Adrenal gland (tissue), 5 donors: ENCODE measurements at regions not wholly inside any gene's neighbourhood (a gene's known extent, or its start where the extent isn't known, plus 50 kb on each side); places are given as distances from the start of the nearest gene placed in this dataset.

Source experiments
- POLR2A ChIP-seq, 2 donors: fragments of 450-650 bp; IDR thresholded peaks; one replicate each; pipeline ENCODE4 v1.6.1; 2017; ENCODE audit warnings: antibody characterized with exemption in 2 of 2, mild to moderate bottlenecking in 2 of 2, moderate library complexity in 1 of 2
- TF ChIP-seq, protein P1 (sequence below), 6 experiments: fragments of 450-650 bp in 4 of 6; fragments of 200-600 bp in 2 of 6; sonication (generic) in 1 of 6; IDR thresholded peaks; 1 replicate in 5 of 6; 2 replicates in 1 of 6; pipeline versions ENCODE4 v1.5.1 to v1.8.0; 2016 to 2021; ENCODE audit warnings: antibody characterized with exemption in 6 of 6, mild to moderate bottlenecking in 2 of 6, moderate library complexity in 1 of 6
- donor health status: DM: no; HTN: no; CAD: no.

DNA sequence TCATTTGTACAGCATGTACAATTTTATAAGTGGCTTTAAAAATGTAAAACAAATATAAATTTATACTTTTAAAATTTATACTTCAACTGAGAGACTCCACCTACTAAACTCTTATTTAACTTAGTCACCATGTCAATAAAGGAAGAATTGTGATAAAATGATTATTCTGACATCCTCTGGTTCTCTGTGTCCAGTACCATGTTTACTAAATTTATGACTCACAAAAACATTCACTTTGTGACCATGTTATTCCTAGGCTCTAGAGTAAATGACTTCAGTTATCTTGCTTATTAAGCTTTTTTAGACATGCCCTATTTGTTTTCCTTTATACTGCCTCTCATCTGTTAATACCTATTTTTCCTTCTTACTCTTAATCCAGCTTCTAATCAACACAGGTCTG, 959.6 kb upstream of the SLC39A10 start:
- TF ChIP-seq POLR2A (IDR thresholded peaks at IDR 0.05): no peak
- TF ChIP-seq, protein P1, sequence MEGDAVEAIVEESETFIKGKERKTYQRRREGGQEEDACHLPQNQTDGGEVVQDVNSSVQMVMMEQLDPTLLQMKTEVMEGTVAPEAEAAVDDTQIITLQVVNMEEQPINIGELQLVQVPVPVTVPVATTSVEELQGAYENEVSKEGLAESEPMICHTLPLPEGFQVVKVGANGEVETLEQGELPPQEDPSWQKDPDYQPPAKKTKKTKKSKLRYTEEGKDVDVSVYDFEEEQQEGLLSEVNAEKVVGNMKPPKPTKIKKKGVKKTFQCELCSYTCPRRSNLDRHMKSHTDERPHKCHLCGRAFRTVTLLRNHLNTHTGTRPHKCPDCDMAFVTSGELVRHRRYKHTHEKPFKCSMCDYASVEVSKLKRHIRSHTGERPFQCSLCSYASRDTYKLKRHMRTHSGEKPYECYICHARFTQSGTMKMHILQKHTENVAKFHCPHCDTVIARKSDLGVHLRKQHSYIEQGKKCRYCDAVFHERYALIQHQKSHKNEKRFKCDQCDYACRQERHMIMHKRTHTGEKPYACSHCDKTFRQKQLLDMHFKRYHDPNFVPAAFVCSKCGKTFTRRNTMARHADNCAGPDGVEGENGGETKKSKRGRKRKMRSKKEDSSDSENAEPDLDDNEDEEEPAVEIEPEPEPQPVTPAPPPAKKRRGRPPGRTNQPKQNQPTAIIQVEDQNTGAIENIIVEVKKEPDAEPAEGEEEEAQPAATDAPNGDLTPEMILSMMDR (IDR thresholded peaks at IDR 0.05): no peak
